Esophagus muscularis mucosa (tissue), 4 donors: ENCODE measurements at regions not wholly inside any gene's neighbourhood (a gene's known extent, or its start where the extent isn't known, plus 50 kb on each side); places are given as distances from the start of the nearest gene placed in this dataset.

Experiments used
- CTCF ChIP-seq, 3 experiments: fragments of 200-600 bp in 2 of 3; fragments of 450-650 bp in 1 of 3; sonication (generic) in 2 of 3; IDR thresholded peaks; one replicate each; pipeline ENCODE4 v1.5.1; 2017 to 2019; ENCODE audit warnings: antibody characterized with exemption in 3 of 3, mild to moderate bottlenecking in 2 of 3, moderate library complexity in 1 of 3
- EP300 ChIP-seq: sonication (generic); formaldehyde crosslinking; IDR thresholded peaks from one replicate; pipeline ENCODE4 v1.6.1; 2017; ENCODE audit warnings: antibody characterized with exemption
- POLR2A ChIP-seq: fragments of 450-650 bp; IDR thresholded peaks from one replicate; pipeline ENCODE4 v1.6.1; 2017; ENCODE audit warnings: antibody characterized with exemption, moderate library complexity, mild to moderate bottlenecking, low read depth
- POLR2AphosphoS5 ChIP-seq, 2 donors: sonication (generic); formaldehyde crosslinking; IDR thresholded peaks; one replicate each; pipeline ENCODE4 v1.6.1; 2017; ENCODE audit warnings: antibody characterized with exemption in 2 of 2

- TF ChIP-seq CTCF (IDR thresholded peaks at IDR 0.05) (no peak), POLR2AphosphoS5 (IDR thresholded peaks at IDR 0.05) (no peak), POLR2A (no peak), EP300 (no peak)
Measured at GRCh38 chr4:123836851-123837595, 440.4 kb downstream of the SPRY1 start.
